CD8-positive, alpha-beta memory T cell (primary cell): ENCODE measurements at regions not wholly inside any gene's neighbourhood (a gene's known extent, or its start where the extent isn't known, plus 50 kb on each side); places are given as distances from the start of the nearest gene placed in this dataset.

Experiments
- CTCF ChIA-PET: fragments of 350-600 bp; sonication (Branson Sonifier 250); formaldehyde crosslinking; loops from one replicate; lab custom pipeline; 2021; ENCODE audit warnings: antibody characterized with exemption; lab: Charles Lee
- POLR2A ChIA-PET: fragments of 350-600 bp; sonication (Branson Sonifier 250); formaldehyde crosslinking; loops from one replicate; lab custom pipeline; 2021; ENCODE audit warnings: antibody characterized with exemption; lab: Charles Lee
- DNase-seq, 5 donors: peaks; one replicate each; pipeline versions ENCODE4 v3.0.0 to v3.0.0-alpha.2; 2020 to 2022; ENCODE audit warnings: mixed read lengths in 1 of 5
- H3K27ac ChIP-seq: one replicate; pipeline ENCODE4 v1.7.0; 2013; ENCODE audit warnings: low read depth, mild to moderate bottlenecking, low read length, moderate library complexity
- H3K27me3 ChIP-seq: 2 replicates; pipeline ENCODE4 v1.7.0; 2013; ENCODE audit warnings: low read length, mild to moderate bottlenecking; ENCODE audit not compliant: insufficient read depth, poor library complexity, severe bottlenecking
- H3K36me3 ChIP-seq: 2 replicates; pipeline ENCODE4 v1.7.0; 2013; ENCODE audit warnings: mild to moderate bottlenecking, low read length, moderate library complexity; ENCODE audit not compliant: insufficient read depth
- H3K4me1 ChIP-seq: 2 replicates; pipeline ENCODE4 v1.7.0; 2013; ENCODE audit warnings: mild to moderate bottlenecking, low read length, moderate library complexity; ENCODE audit not compliant: insufficient read depth
- H3K4me3 ChIP-seq: 2 replicates; pipeline ENCODE4 v1.7.0; 2013; ENCODE audit warnings: mild to moderate bottlenecking, low read length
- H3K9me3 ChIP-seq: 2 replicates; pipeline ENCODE4 v1.7.0; 2013; ENCODE audit warnings: mild to moderate bottlenecking, low read length
- H3K27ac Mint-ChIP-seq, 8 donors: one replicate each; pipeline ENCODE4 v1.8.0; 2020 to 2021; ENCODE audit warnings: mixed read lengths in 8 of 8, mild to moderate bottlenecking in 6 of 8, inconsistent platforms in 3 of 8, moderate library complexity in 3 of 8
- H3K27me3 Mint-ChIP-seq, 2 donors: one replicate each; pipeline ENCODE4 v1.8.0; 2020 to 2021; ENCODE audit warnings: mixed read lengths in 2 of 2, mild to moderate bottlenecking in 1 of 2, moderate library complexity in 1 of 2
- H3K36me3 Mint-ChIP-seq, 3 donors: one replicate each; pipeline ENCODE4 v1.8.0; 2020 to 2021; ENCODE audit warnings: mixed read lengths in 3 of 3, inconsistent platforms in 1 of 3, mild to moderate bottlenecking in 1 of 3
- H3K4me1 Mint-ChIP-seq, 3 donors: one replicate each; pipeline ENCODE4 v1.8.0; 2020 to 2021; ENCODE audit warnings: mixed read lengths in 3 of 3, inconsistent platforms in 1 of 3, mild to moderate bottlenecking in 1 of 3
- H3K4me3 Mint-ChIP-seq, 7 donors: one replicate each; pipeline ENCODE4 v1.8.0; 2020 to 2021; ENCODE audit warnings: mixed read lengths in 7 of 7, mild to moderate bottlenecking in 6 of 7, moderate library complexity in 4 of 7, inconsistent platforms in 2 of 7
- H3K9me3 Mint-ChIP-seq, 5 donors: one replicate each; pipeline ENCODE4 v1.8.0; 2020 to 2022; ENCODE audit warnings: mixed read lengths in 5 of 5, mild to moderate bottlenecking in 3 of 5, moderate library complexity in 2 of 5, inconsistent platforms in 1 of 5

GRCh38 chr5:39702928-39703327 is 278.1 kb upstream of the DAB2 start:
- CTCF ChIA-PET: no interaction called here
- no peaks in the 10 kb centered on the region for H3K36me3 Mint-ChIP-seq
- H3K4me3 Mint-ChIP-seq: no peak overlapping the region
- H3K4me1 ChIP-seq: no peaks in the 10 kb centered on the region
- no peaks in the 10 kb centered on the region for H3K36me3 ChIP-seq
- DNase-seq: no peak
- POLR2A ChIA-PET: no interaction called here
- no peaks in the 10 kb centered on the region for H3K4me1 Mint-ChIP-seq
- no peak overlapping the region for H3K27ac ChIP-seq
- H3K4me3 ChIP-seq: no peak overlapping the region
- H3K27me3 ChIP-seq: no peaks in the 10 kb centered on the region
- no peaks in the 10 kb centered on the region for H3K9me3 ChIP-seq
- no peaks in the 10 kb centered on the region for H3K9me3 Mint-ChIP-seq
- H3K27ac Mint-ChIP-seq: no peak overlapping the region
- peaks cover 8 to 19% of the 10 kb centered on the region in 2 donors for H3K27me3 Mint-ChIP-seq

GRCh38 chr5:39700523-39700922 is 275.7 kb upstream of the DAB2 start:
- Mint-ChIP-seq H3K36me3 (no peaks in the 10 kb centered on the region), H3K9me3 (no peaks in the 10 kb centered on the region), H3K27ac (no peak overlapping the region), H3K4me1 (no peaks in the 10 kb centered on the region), H3K4me3 (no peak overlapping the region), H3K27me3 (peaks cover 8 to 10% of the 10 kb centered on the region in 2 donors)
- Histone ChIP-seq H3K27ac (no peak overlapping the region), H3K36me3 (no peaks in the 10 kb centered on the region), H3K27me3 (no peaks in the 10 kb centered on the region), H3K9me3 (no peaks in the 10 kb centered on the region), H3K4me1 (no peaks in the 10 kb centered on the region), H3K4me3 (no peak overlapping the region)
- POLR2A ChIA-PET: no interaction called here
- DNase-seq: no peak
- CTCF ChIA-PET: interaction anchor here (0.9 kb wide), 1 partner anchor 16 kb away, joined by 4 read pairs; no protein-coding TSS in a partner anchor

- no peaks in the 10 kb centered on the region for H3K4me1 ChIP-seq
- CTCF ChIA-PET: interaction anchor here (0.9 kb wide), 1 partner anchor 10 kb away, joined by 3 read pairs; no protein-coding TSS in a partner anchor
- H3K27me3 Mint-ChIP-seq: peaks cover 6 to 10% of the 10 kb centered on the region in 2 donors
These were observed 274.2 kb upstream of the DAB2 start for GRCh38 chr5:39698838-39699560.

GRCh38 chr5:39697881-39698280 is 273.1 kb upstream of the DAB2 start:
- CTCF ChIA-PET: no interaction called here
- H3K27ac Mint-ChIP-seq: no peak overlapping the region

More at GRCh38 chr5:39698838-39699560, 274.2 kb upstream of the DAB2 start:
- H3K36me3 Mint-ChIP-seq: no peaks in the 10 kb centered on the region
- Histone ChIP-seq H3K36me3 (no peaks in the 10 kb centered on the region), H3K27me3 (no peaks in the 10 kb centered on the region), H3K4me3 (no peak overlapping the region), H3K27ac (no peak overlapping the region), H3K9me3 (no peaks in the 10 kb centered on the region)
- H3K9me3 Mint-ChIP-seq: no peaks in the 10 kb centered on the region
- POLR2A ChIA-PET: no interaction called here
- no peaks in the 10 kb centered on the region for H3K4me1 Mint-ChIP-seq
- no peak overlapping the region for H3K27ac Mint-ChIP-seq
- H3K4me3 Mint-ChIP-seq: no peak overlapping the region
- no peak for DNase-seq

GRCh38 chr5:39696672-39697398 is 272.1 kb upstream of the DAB2 start:
- CTCF ChIA-PET: no interaction called here
- no peak overlapping the region for H3K4me3 ChIP-seq
- Mint-ChIP-seq H3K27me3 (peaks cover 4 to 13% of the 10 kb centered on the region in 2 donors), H3K4me3 (no peak overlapping the region), H3K4me1 (no peaks in the 10 kb centered on the region), H3K9me3 (no peaks in the 10 kb centered on the region), H3K27ac (no peak overlapping the region), H3K36me3 (no peaks in the 10 kb centered on the region)
- H3K4me1 ChIP-seq: no peaks in the 10 kb centered on the region
- no peaks in the 10 kb centered on the region for H3K27me3 ChIP-seq
- no peak for DNase-seq
- no peak overlapping the region for H3K27ac ChIP-seq
- no peaks in the 10 kb centered on the region for H3K9me3 ChIP-seq
- no peaks in the 10 kb centered on the region for H3K36me3 ChIP-seq
- POLR2A ChIA-PET: no interaction called here

More at GRCh38 chr5:39697881-39698280, 273.1 kb upstream of the DAB2 start:
- H3K4me3 Mint-ChIP-seq: no peak overlapping the region
- H3K27ac ChIP-seq: no peak overlapping the region
- H3K36me3 Mint-ChIP-seq: no peaks in the 10 kb centered on the region
- H3K36me3 ChIP-seq: no peaks in the 10 kb centered on the region
- no peaks in the 10 kb centered on the region for H3K9me3 Mint-ChIP-seq
- no peaks in the 10 kb centered on the region for H3K4me1 ChIP-seq
- H3K4me3 ChIP-seq: no peak overlapping the region
- H3K27me3 Mint-ChIP-seq: peaks cover 0 to 11% of the 10 kb centered on the region in 2 donors
- POLR2A ChIA-PET: no interaction called here
- H3K27me3 ChIP-seq: no peaks in the 10 kb centered on the region
- H3K4me1 Mint-ChIP-seq: no peaks in the 10 kb centered on the region
- no peaks in the 10 kb centered on the region for H3K9me3 ChIP-seq
- no peak for DNase-seq

- DNase-seq: no peak
- ChIA-PET CTCF (no interaction called here), POLR2A (no interaction called here)
- Mint-ChIP-seq H3K27ac (no peak overlapping the region), H3K4me1 (no peaks in the 10 kb centered on the region), H3K9me3 (peaks cover 0 to 10% (median 7%) of the 10 kb centered on the region in 5 donors), H3K36me3 (no peaks in the 10 kb centered on the region), H3K27me3 (peaks cover 8 to 34% of the 10 kb centered on the region in 2 donors), H3K4me3 (no peak overlapping the region)
- H3K4me1 ChIP-seq: no peaks in the 10 kb centered on the region
- no peaks in the 10 kb centered on the region for H3K9me3 ChIP-seq
- H3K36me3 ChIP-seq: no peaks in the 10 kb centered on the region
- no peak overlapping the region for H3K4me3 ChIP-seq
- no peak overlapping the region for H3K27ac ChIP-seq
- no peaks in the 10 kb centered on the region for H3K27me3 ChIP-seq
These were observed 267.2 kb upstream of the DAB2 start for GRCh38 chr5:39691993-39692392.

GRCh38 chr5:39691136-39691535 is 266.4 kb upstream of the DAB2 start:
- no peak overlapping the region for H3K4me3 Mint-ChIP-seq
- peaks cover 10 to 42% of the 10 kb centered on the region in 2 donors for H3K27me3 Mint-ChIP-seq
- H3K9me3 Mint-ChIP-seq: peaks cover 0 to 10% (median 7%) of the 10 kb centered on the region in 5 donors
- Histone ChIP-seq H3K9me3 (no peaks in the 10 kb centered on the region), H3K4me1 (no peaks in the 10 kb centered on the region), H3K36me3 (no peaks in the 10 kb centered on the region), H3K27me3 (no peaks in the 10 kb centered on the region), H3K27ac (no peak overlapping the region), H3K4me3 (no peak overlapping the region)
- no peak for DNase-seq
- ChIA-PET CTCF (no interaction called here), POLR2A (no interaction called here)
- H3K4me1 Mint-ChIP-seq: no peaks in the 10 kb centered on the region
- no peak overlapping the region for H3K27ac Mint-ChIP-seq
- H3K36me3 Mint-ChIP-seq: no peaks in the 10 kb centered on the region

- Mint-ChIP-seq H3K4me3 (no peak overlapping the region), H3K27me3 (peaks cover 10 to 34% of the 10 kb centered on the region in 2 donors), H3K4me1 (no peaks in the 10 kb centered on the region), H3K27ac (no peak overlapping the region), H3K36me3 (no peaks in the 10 kb centered on the region), H3K9me3 (peaks cover 0 to 10% (median 8%) of the 10 kb centered on the region in 5 donors)
- no peak for DNase-seq
- Histone ChIP-seq H3K36me3 (no peaks in the 10 kb centered on the region), H3K9me3 (no peaks in the 10 kb centered on the region), H3K27me3 (no peaks in the 10 kb centered on the region), H3K4me1 (no peaks in the 10 kb centered on the region), H3K27ac (no peak overlapping the region), H3K4me3 (no peak overlapping the region)
- ChIA-PET POLR2A (no interaction called here), CTCF (no interaction called here)
These were observed 265.1 kb upstream of the DAB2 start for GRCh38 chr5:39689919-39690318.
